Psoas muscle (tissue), 7 donors: ENCODE measurements at regions not wholly inside any gene's neighbourhood (a gene's known extent, or its start where the extent isn't known, plus 50 kb on each side); places are given as distances from the start of the nearest gene placed in this dataset.

Experiments
- ATAC-seq, 4 donors: fragments of 200-7000 bp; cut with Tn5 transposase; one replicate each; pipeline ENCODE4 v1.9.1; 2020; ENCODE audit warnings: moderate library complexity in 3 of 4, mild to moderate bottlenecking in 2 of 4
- DNase-seq, 2 donors: peaks; one replicate each; pipeline ENCODE4 v3.0.0-alpha.2; 2020
- H3K27ac ChIP-seq: fragments of 200-600 bp; one replicate; pipeline ENCODE4 v1.8.0; 2022
- H3K27me3 ChIP-seq, 3 donors: fragments of 200-600 bp in 1 of 3; one replicate each; pipeline versions ENCODE4 v1.6.1 to v1.8.0; 2013 to 2022; ENCODE audit warnings: low read length in 2 of 3, mild to moderate bottlenecking in 2 of 3, moderate library complexity in 1 of 3; ENCODE audit not compliant: insufficient read depth in 3 of 3
- H3K36me3 ChIP-seq, 2 donors: fragments of 200-600 bp in 1 of 2; one replicate each; pipeline versions ENCODE4 v1.6.1 to v1.8.0; 2013 to 2022; ENCODE audit warnings: low read depth in 1 of 2, mild to moderate bottlenecking in 1 of 2, moderate library complexity in 1 of 2; ENCODE audit not compliant: insufficient read depth in 1 of 2
- H3K4me1 ChIP-seq: fragments of 200-600 bp; one replicate; pipeline ENCODE4 v1.8.0; 2022
- H3K4me3 ChIP-seq: fragments of 200-600 bp; one replicate; pipeline ENCODE4 v1.8.0; 2022; ENCODE audit warnings: mild to moderate bottlenecking
- H3K9me3 ChIP-seq: fragments of 200-600 bp; one replicate; pipeline ENCODE4 v1.8.0; 2022
- CTCF ChIP-seq: fragments of 200-600 bp; IDR thresholded peaks from one replicate; pipeline ENCODE4 v1.8.0; 2022; ENCODE audit warnings: antibody characterized with exemption
- WGBS, 3 donors: extraction: QIAGEN DNeasy Blood & Tissue Kit; methylation state at CpG; one replicate each; pipeline versions ENCODE4 v1.1.6 to v1.1.7; 2013; 5-methylcytosine and 5-hydroxymethylcytosine counted together
- intact Hi-C, 2 donors: fragments of 100-400 bp; cut with DNase I; formaldehyde crosslinking; loops; one replicate each; pipeline versions ENCODE4 v1.11.0 to v1.14.2; 2022
- donor health status: healthy with polysubstance abuse.
- donor health status: DM: no; HTN: no; CAD: no; lungs with moderate emphysema.
- donor health status: Bipolar disorder and iron deficiency.
- donor health status: healthy.
- donor health status: DM: yes; HTN: yes; CAD: no.
- donor health status: DM: no; HTN: no; CAD: no.
- donor health status: DM: yes; HTN: yes; CAD: no.

- Histone ChIP-seq H3K4me1 (no peaks in the 10 kb centered on the region), H3K9me3 (no peaks in the 10 kb centered on the region), H3K36me3 (no peaks in the 10 kb centered on the region), H3K27ac (no peak overlapping the region), H3K27me3 (no peaks in the 10 kb centered on the region), H3K4me3 (no peak overlapping the region)
- DNase-seq (no peak), ATAC-seq (no peak)
- intact Hi-C loops = no loop called here
- no peak for TF ChIP-seq CTCF
- 85 to 86% (median 85%) methylated on average over 2 of the region's 2 CpGs for WGBS, 3 donors
These were observed 80.4 kb upstream of the PDE1C start for GRCh38 chr7:32150589-32150988.

- ATAC-seq (no peak), DNase-seq (no peak)
- no peak overlapping the region for H3K27ac ChIP-seq
- 77 to 80% (median 77%) methylated on average over 3 of the region's 3 CpGs for WGBS, 3 donors
- H3K36me3 ChIP-seq = no peaks in the 10 kb centered on the region
- TF ChIP-seq CTCF = no peak
- intact Hi-C loops = no loop called here
- no peak overlapping the region for H3K4me3 ChIP-seq
- no peaks in the 10 kb centered on the region for H3K27me3 ChIP-seq
- no peaks in the 10 kb centered on the region for H3K4me1 ChIP-seq
- no peaks in the 10 kb centered on the region for H3K9me3 ChIP-seq
These were observed 79.8 kb upstream of the PDE1C start for GRCh38 chr7:32150039-32150438.

- no peaks in the 10 kb centered on the region for H3K9me3 ChIP-seq
- ATAC-seq (no peak), DNase-seq (no peak)
- H3K27me3 ChIP-seq = no peaks in the 10 kb centered on the region
- H3K4me3 ChIP-seq = no peak overlapping the region
- H3K27ac ChIP-seq = no peak overlapping the region
- H3K4me1 ChIP-seq = no peaks in the 10 kb centered on the region
- 76 to 89% (median 86%) methylated on average over 1 of the region's 1 CpG for WGBS, 3 donors
- no peaks in the 10 kb centered on the region for H3K36me3 ChIP-seq
- intact Hi-C loops = no loop called here
- no peak for TF ChIP-seq CTCF
These were observed 77.5 kb upstream of the PDE1C start for GRCh38 chr7:32147546-32148268.

- Histone ChIP-seq H3K4me1 (no peaks in the 10 kb centered on the region), H3K9me3 (no peaks in the 10 kb centered on the region), H3K27me3 (no peaks in the 10 kb centered on the region), H3K4me3 (no peak overlapping the region), H3K36me3 (no peaks in the 10 kb centered on the region), H3K27ac (no peak overlapping the region)
- DNase-seq = no peak
- TF ChIP-seq CTCF = no peak
- 66 to 71% (median 71%) methylated on average over 2 of the region's 2 CpGs for WGBS, 3 donors
- ATAC-seq = no peak
- intact Hi-C loops = no loop called here
These were observed 75.7 kb upstream of the PDE1C start for GRCh38 chr7:32145911-32146310.

- H3K9me3 ChIP-seq = no peaks in the 10 kb centered on the region
- no peak for DNase-seq
- no peaks in the 10 kb centered on the region for H3K27me3 ChIP-seq
- no peak overlapping the region for H3K4me3 ChIP-seq
- H3K4me1 ChIP-seq = no peaks in the 10 kb centered on the region
- H3K36me3 ChIP-seq = no peaks in the 10 kb centered on the region
- ATAC-seq = no peak
- H3K27ac ChIP-seq = no peak overlapping the region
- intact Hi-C loops = no loop called here
- WGBS, 3 donors = 65 to 79% (median 79%) methylated on average over 4 of the region's 4 CpGs
- no peak for TF ChIP-seq CTCF
These were observed 74.5 kb upstream of the PDE1C start for GRCh38 chr7:32144676-32145075.
